ENCODE measurements at regions not wholly inside any gene's neighbourhood (a gene's known extent, or its start where the extent isn't known, plus 50 kb on each side); places are given as distances from the start of the nearest gene placed in this dataset.

DNA sequence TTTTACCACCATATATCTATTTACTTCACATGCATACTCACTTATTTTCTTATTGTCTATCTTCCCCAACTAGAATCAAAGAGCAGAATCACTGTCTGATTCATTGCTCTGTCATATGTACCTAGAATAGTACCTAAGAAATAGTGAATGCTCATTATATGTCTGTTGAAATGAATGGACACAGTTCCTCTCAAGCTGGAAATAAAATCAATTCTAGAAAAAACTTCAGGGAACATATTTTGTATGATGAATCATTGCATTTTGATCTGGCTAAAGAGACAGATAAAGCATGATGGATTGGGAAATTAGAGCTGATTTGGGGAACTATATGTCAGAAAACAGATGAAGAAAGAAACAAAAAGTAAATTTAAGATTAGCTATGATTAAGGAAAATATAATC lies 623.3 kb downstream of the C12orf50 start:
- TF ChIP-seq, protein P1, sequence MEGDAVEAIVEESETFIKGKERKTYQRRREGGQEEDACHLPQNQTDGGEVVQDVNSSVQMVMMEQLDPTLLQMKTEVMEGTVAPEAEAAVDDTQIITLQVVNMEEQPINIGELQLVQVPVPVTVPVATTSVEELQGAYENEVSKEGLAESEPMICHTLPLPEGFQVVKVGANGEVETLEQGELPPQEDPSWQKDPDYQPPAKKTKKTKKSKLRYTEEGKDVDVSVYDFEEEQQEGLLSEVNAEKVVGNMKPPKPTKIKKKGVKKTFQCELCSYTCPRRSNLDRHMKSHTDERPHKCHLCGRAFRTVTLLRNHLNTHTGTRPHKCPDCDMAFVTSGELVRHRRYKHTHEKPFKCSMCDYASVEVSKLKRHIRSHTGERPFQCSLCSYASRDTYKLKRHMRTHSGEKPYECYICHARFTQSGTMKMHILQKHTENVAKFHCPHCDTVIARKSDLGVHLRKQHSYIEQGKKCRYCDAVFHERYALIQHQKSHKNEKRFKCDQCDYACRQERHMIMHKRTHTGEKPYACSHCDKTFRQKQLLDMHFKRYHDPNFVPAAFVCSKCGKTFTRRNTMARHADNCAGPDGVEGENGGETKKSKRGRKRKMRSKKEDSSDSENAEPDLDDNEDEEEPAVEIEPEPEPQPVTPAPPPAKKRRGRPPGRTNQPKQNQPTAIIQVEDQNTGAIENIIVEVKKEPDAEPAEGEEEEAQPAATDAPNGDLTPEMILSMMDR (IDR thresholded peaks at IDR 0.05; ENCODE audit: poor library complexity, severe bottlenecking): no peak
- TF ChIP-seq MXI1 (conservative IDR thresholded peaks at IDR 0.05; ENCODE audit: poor library complexity, severe bottlenecking): no peak
- TF ChIP-seq SMC3 (conservative IDR thresholded peaks at IDR 0.05; ENCODE audit: poor library complexity): no peak
- TF ChIP-seq POLR2AphosphoS5 (IDR thresholded peaks at IDR 0.05): no peak
- no peak for TF ChIP-seq EP300 (conservative IDR thresholded peaks at IDR 0.05; ENCODE audit: poor library complexity, severe bottlenecking)
- no peak for TF ChIP-seq EZH2 (IDR thresholded peaks at IDR 0.05; ENCODE audit: borderline replicate concordance, insufficient read depth, low read length, poor library complexity, severe bottlenecking)

All from neural cell (in vitro differentiated cells).